HG03432 (cell line): ENCODE measurements at regions not wholly inside any gene's neighbourhood (a gene's known extent, or its start where the extent isn't known, plus 50 kb on each side); places are given as distances from the start of the nearest gene placed in this dataset.
"Not testable (repeated sequence)": the region's sequence is repeated elsewhere in the genome, so short reads cannot be mapped to it uniquely, and the experiment has no call there.

ENCODE experiments used
- ATAC-seq: cut with Tn5 transposase; IDR thresholded peaks from one replicate; pipeline ENCODE4 v1.9.1; 2021; ENCODE audit warnings: mild to moderate bottlenecking, moderate library complexity; ENCODE audit not compliant: unreplicated experiment

- no peak for ATAC-seq
Observed at GRCh38 chr5:50583621-50584020, 82.8 kb upstream of the PARP8 start.

GRCh38 chr5:50588471-50588870 lies 78.0 kb upstream of the PARP8 start:
- ATAC-seq: not testable (repeated sequence)

GRCh38 chr5:50590444-50591189 lies 75.8 kb upstream of the PARP8 start:
- ATAC-seq: not testable (repeated sequence)

GRCh38 chr5:50591338-50591737 lies 75.1 kb upstream of the PARP8 start:
- ATAC-seq: not testable (repeated sequence)

- no peak for ATAC-seq
Observed at GRCh38 chr5:50593681-50594080, 72.8 kb upstream of the PARP8 start.

- no peak for ATAC-seq
Observed at GRCh38 chr5:50595199-50595598, 71.2 kb upstream of the PARP8 start.

GRCh38 chr5:50601576-50601975 lies 64.9 kb upstream of the PARP8 start:
- ATAC-seq: not testable (repeated sequence)

- no peak for ATAC-seq
Observed at GRCh38 chr5:50606179-50606578, 60.3 kb upstream of the PARP8 start.

- ATAC-seq: not testable (repeated sequence)
Observed at GRCh38 chr5:50607456-50607855, 59.0 kb upstream of the PARP8 start.

- ATAC-seq: not testable (repeated sequence)
Observed at GRCh38 chr5:50607953-50608705, 58.3 kb upstream of the PARP8 start.

- not testable (repeated sequence) for ATAC-seq
Observed at GRCh38 chr5:50613057-50613456, 53.4 kb upstream of the PARP8 start.
